ENCODE measurements at regions not wholly inside any gene's neighbourhood (a gene's known extent, or its start where the extent isn't known, plus 50 kb on each side); places are given as distances from the start of the nearest gene placed in this dataset.

DNA sequence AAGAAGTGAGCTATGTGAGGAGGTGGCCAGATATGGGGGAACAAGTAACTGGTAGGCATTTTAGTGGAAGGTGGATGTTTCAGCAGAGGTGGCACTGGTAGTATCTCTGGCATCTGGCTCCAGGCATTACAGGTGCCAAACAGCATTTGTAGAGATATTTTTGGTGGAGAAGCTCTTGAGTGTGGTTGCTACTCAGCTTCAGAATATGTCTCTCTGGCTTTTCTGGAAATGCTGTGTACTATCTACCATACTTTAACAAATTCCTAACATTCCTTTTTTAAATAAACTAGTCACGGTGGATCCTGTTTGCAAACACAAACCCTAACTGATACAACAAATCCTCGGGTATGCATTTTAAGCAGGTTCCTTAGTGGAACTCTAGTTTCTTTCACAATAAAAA is 128.0 kb downstream of the BARX2 start:
- no peaks in the 10 kb centered on the region for H3K4me1 ChIP-seq (ENCODE audit: control insufficient read depth in 2 of 2, insufficient read depth in 2 of 2, low read length in 2 of 2)
- no peak overlapping the region for H3K9ac ChIP-seq (ENCODE audit: low read depth in 1 of 2, low read length in 2 of 2)
- no peaks in the 10 kb centered on the region for H3K36me3 ChIP-seq (ENCODE audit: control insufficient read depth in 2 of 2, insufficient read depth in 2 of 2, low read length in 2 of 2)
- H3K27ac ChIP-seq (ENCODE audit: low read depth in 2 of 2, low read length in 2 of 2) = no peak overlapping the region
- H3K4me3 ChIP-seq (ENCODE audit: low read length in 2 of 2) = no peak overlapping the region
- H3K9me3 ChIP-seq (ENCODE audit: control insufficient read depth in 2 of 2, low read length in 2 of 2) = no peaks in the 10 kb centered on the region
- H3K27me3 ChIP-seq (ENCODE audit: control insufficient read depth in 2 of 2, insufficient read depth in 2 of 2, low read length in 2 of 2) = no peaks in the 10 kb centered on the region

DNA sequence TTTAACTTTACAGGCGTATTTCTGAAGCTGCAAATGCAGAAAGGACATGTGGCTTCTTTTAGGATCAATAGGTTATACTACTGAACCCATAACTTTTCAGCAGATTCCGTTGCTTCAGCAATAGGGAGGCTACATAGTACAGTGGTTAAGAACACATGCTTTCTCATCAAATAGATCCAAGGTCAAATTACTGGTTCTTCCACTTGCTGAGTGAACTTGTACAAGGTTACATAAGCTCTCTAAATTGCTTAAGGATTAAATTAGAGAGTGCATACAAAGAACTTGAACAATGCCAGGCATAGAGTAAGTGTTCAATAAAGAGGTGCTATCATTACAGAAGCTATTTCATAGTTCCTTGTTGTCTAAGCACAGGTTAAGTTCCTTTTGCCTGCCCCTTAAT is 129.6 kb downstream of the BARX2 start:
- H3K4me3 ChIP-seq (ENCODE audit: low read length in 2 of 2) = no peak overlapping the region
- no peaks in the 10 kb centered on the region for H3K4me1 ChIP-seq (ENCODE audit: control insufficient read depth in 2 of 2, insufficient read depth in 2 of 2, low read length in 2 of 2)
- no peak overlapping the region for H3K9ac ChIP-seq (ENCODE audit: low read depth in 1 of 2, low read length in 2 of 2)
- no peaks in the 10 kb centered on the region for H3K36me3 ChIP-seq (ENCODE audit: control insufficient read depth in 2 of 2, insufficient read depth in 2 of 2, low read length in 2 of 2)
- no peak overlapping the region for H3K27ac ChIP-seq (ENCODE audit: low read depth in 2 of 2, low read length in 2 of 2)
- H3K27me3 ChIP-seq (ENCODE audit: control insufficient read depth in 2 of 2, insufficient read depth in 2 of 2, low read length in 2 of 2) = no peaks in the 10 kb centered on the region
- no peaks in the 10 kb centered on the region for H3K9me3 ChIP-seq (ENCODE audit: control insufficient read depth in 2 of 2, low read length in 2 of 2)

DNA sequence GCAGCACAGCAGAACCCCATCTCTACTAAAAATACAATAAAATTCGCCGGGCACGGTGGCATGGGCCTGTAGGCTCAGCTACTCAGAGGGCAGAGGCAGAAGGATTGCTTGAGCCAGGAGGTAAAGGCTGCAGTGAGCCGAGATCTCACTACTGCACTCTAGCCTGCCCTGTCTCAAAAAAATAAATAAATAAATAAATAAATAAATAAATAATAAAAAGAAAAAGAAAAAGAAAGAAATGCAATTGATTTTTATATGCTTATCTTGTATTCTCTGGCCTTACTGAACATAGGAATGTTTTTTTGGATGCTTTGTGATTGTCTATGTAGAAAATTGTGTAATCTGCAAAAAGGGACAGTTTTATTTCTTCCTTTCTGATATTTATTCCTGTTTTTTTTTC is 132.5 kb downstream of the BARX2 start:
- Histone ChIP-seq H3K36me3 (ENCODE audit: control insufficient read depth in 2 of 2, insufficient read depth in 2 of 2, low read length in 2 of 2) (no peaks in the 10 kb centered on the region), H3K27me3 (ENCODE audit: control insufficient read depth in 2 of 2, insufficient read depth in 2 of 2, low read length in 2 of 2) (no peaks in the 10 kb centered on the region), H3K9ac (ENCODE audit: low read depth in 1 of 2, low read length in 2 of 2) (no peak overlapping the region), H3K27ac (ENCODE audit: low read depth in 2 of 2, low read length in 2 of 2) (no peak overlapping the region), H3K4me3 (ENCODE audit: low read length in 2 of 2) (no peak overlapping the region), H3K9me3 (ENCODE audit: control insufficient read depth in 2 of 2, low read length in 2 of 2) (no peaks in the 10 kb centered on the region), H3K4me1 (ENCODE audit: control insufficient read depth in 2 of 2, insufficient read depth in 2 of 2, low read length in 2 of 2) (no peaks in the 10 kb centered on the region)

DNA sequence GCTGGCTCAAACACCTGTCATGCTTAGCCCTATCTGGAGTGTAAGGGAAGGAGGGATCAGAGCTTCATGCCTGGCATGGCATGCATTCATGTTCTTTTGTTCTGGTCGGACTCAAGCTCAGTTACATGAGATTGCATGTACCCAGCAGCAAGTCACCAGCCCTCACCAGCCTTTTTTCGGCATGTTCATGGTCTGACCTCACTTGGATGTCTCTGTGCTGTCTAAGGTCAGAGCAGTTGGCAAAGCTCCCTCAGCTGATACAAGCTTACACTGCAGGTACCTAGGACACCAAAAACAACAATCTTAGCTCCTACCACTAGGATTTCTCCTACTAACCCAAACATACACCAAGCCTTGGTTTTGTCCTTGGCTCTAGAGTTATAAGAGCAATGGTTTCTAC is 152.6 kb downstream of the BARX2 start:
- Histone ChIP-seq H3K9ac (ENCODE audit: low read depth in 1 of 2, low read length in 2 of 2) (no peak overlapping the region), H3K4me1 (ENCODE audit: control insufficient read depth in 2 of 2, insufficient read depth in 2 of 2, low read length in 2 of 2) (no peaks in the 10 kb centered on the region), H3K36me3 (ENCODE audit: control insufficient read depth in 2 of 2, insufficient read depth in 2 of 2, low read length in 2 of 2) (no peaks in the 10 kb centered on the region), H3K27ac (ENCODE audit: low read depth in 2 of 2, low read length in 2 of 2) (no peak overlapping the region), H3K4me3 (ENCODE audit: low read length in 2 of 2) (no peak overlapping the region), H3K27me3 (ENCODE audit: control insufficient read depth in 2 of 2, insufficient read depth in 2 of 2, low read length in 2 of 2) (no peaks in the 10 kb centered on the region), H3K9me3 (ENCODE audit: control insufficient read depth in 2 of 2, low read length in 2 of 2) (no peaks in the 10 kb centered on the region)

DNA sequence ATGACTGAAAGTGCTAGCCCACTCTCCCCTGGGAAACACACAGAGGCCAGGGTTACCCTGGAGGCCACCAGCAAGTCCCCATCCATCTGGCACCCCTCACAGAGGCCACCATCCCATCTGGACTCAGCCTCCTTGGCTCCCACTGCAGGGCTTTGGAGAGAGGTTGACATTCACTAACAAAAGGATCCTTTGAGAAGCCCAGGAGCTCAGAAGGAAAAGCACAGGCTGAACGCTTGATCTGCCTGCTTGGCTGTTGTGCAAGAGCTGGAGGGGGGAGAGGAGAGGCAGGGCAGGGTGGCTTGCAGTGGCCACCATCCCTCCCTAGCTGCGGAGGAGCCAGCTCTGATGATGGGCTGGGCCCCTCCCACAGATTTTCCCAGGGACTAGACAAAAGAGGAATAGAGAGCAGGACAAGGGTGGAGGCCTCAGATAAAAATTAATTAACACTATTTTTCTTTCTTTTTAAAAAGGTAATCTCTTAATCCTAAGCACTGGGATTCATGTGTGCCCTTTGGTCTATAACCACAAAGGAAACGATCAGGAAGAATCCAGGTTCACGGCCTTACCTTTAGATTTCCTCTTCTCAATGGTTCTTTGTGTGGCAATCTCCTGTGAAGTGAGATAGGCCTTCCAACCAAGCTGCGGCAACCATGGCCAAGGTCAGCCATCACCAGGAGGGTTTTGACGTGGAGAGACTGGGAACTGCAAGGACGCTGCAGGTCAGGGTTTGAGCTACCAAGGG is 154.7 kb downstream of the BARX2 start:
- Histone ChIP-seq H3K27me3 (ENCODE audit: control insufficient read depth in 2 of 2, insufficient read depth in 2 of 2, low read length in 2 of 2) (no peaks in the 10 kb centered on the region), H3K36me3 (ENCODE audit: control insufficient read depth in 2 of 2, insufficient read depth in 2 of 2, low read length in 2 of 2) (no peaks in the 10 kb centered on the region), H3K9me3 (ENCODE audit: control insufficient read depth in 2 of 2, low read length in 2 of 2) (no peaks in the 10 kb centered on the region), H3K9ac (ENCODE audit: low read depth in 1 of 2, low read length in 2 of 2) (no peak overlapping the region), H3K4me3 (ENCODE audit: low read length in 2 of 2) (no peak overlapping the region), H3K27ac (ENCODE audit: low read depth in 2 of 2, low read length in 2 of 2) (no peak overlapping the region), H3K4me1 (ENCODE audit: control insufficient read depth in 2 of 2, insufficient read depth in 2 of 2, low read length in 2 of 2) (no peaks in the 10 kb centered on the region)

DNA sequence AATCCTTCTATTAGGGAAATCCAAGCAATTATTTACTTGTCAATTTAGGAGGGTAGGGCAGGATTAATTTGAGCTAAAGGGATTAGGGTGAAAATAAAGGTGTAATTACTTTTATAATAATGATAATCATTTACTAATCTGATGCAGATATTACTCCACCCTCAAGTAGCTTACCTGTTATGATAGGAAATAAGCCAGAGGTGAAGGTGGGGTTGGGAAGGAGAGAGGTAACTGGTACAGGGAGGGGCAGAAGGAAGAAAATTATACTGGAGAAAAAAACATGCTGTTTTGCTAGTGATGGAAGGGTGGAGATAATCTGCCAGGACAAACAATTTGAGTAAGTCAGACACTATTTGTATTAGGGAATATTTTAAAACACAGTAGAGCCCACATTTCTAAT is 157.7 kb downstream of the BARX2 start:
- Histone ChIP-seq H3K4me3 (ENCODE audit: low read length in 2 of 2) (no peak overlapping the region), H3K9me3 (ENCODE audit: control insufficient read depth in 2 of 2, low read length in 2 of 2) (peaks cover 3% of the 10 kb centered on the region in 2 donors), H3K36me3 (ENCODE audit: control insufficient read depth in 2 of 2, insufficient read depth in 2 of 2, low read length in 2 of 2) (no peaks in the 10 kb centered on the region), H3K27me3 (ENCODE audit: control insufficient read depth in 2 of 2, insufficient read depth in 2 of 2, low read length in 2 of 2) (no peaks in the 10 kb centered on the region), H3K27ac (ENCODE audit: low read depth in 2 of 2, low read length in 2 of 2) (no peak overlapping the region), H3K9ac (ENCODE audit: low read depth in 1 of 2, low read length in 2 of 2) (no peak overlapping the region), H3K4me1 (ENCODE audit: control insufficient read depth in 2 of 2, insufficient read depth in 2 of 2, low read length in 2 of 2) (no peaks in the 10 kb centered on the region)

DNA sequence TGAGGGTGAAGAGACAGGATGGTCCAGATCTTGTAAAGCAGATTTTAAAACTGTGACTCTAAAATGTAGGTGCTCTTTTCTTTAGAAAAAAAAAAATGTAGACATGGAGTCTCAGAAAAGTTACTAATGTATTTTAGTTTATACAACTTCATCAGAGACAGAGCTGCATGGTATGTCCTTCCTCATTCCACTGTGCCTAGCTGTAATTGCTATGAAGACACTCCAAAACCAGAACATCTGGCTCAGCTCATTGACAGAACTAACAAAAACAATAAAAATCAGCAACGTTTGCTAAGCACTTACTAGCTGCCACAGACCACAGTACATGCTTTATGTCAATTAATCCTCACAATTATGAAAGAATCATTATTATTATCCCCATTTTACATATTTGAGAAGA is 160.7 kb downstream of the BARX2 start:
- Histone ChIP-seq H3K9ac (ENCODE audit: low read depth in 1 of 2, low read length in 2 of 2) (no peak overlapping the region), H3K36me3 (ENCODE audit: control insufficient read depth in 2 of 2, insufficient read depth in 2 of 2, low read length in 2 of 2) (no peaks in the 10 kb centered on the region), H3K9me3 (ENCODE audit: control insufficient read depth in 2 of 2, low read length in 2 of 2) (peaks cover 3% of the 10 kb centered on the region in 2 donors), H3K4me3 (ENCODE audit: low read length in 2 of 2) (no peak overlapping the region), H3K27ac (ENCODE audit: low read depth in 2 of 2, low read length in 2 of 2) (no peak overlapping the region), H3K27me3 (ENCODE audit: control insufficient read depth in 2 of 2, insufficient read depth in 2 of 2, low read length in 2 of 2) (no peaks in the 10 kb centered on the region), H3K4me1 (ENCODE audit: control insufficient read depth in 2 of 2, insufficient read depth in 2 of 2, low read length in 2 of 2) (no peaks in the 10 kb centered on the region)

DNA sequence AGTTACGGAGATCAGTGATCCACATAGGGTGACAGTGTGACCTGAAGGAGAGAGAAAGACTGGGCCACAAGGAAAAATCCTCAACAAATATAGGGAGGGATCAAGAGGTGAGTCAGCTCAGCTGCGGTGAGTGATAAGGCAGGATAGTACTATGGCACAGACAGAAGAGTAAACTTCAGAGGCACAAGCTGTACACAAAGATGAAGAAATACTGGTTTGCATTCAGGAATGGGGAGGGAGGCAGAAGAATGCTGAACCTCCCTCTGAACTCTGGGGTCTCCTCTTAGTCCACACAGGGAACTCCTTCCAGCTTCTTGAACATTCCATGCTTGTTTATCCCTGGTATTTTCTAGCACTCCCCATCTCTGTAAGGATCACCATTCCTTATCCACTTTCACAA is 162.7 kb downstream of the BARX2 start:
- no peaks in the 10 kb centered on the region for H3K36me3 ChIP-seq (ENCODE audit: control insufficient read depth in 2 of 2, insufficient read depth in 2 of 2, low read length in 2 of 2)
- peaks cover 3% of the 10 kb centered on the region in 2 donors for H3K9me3 ChIP-seq (ENCODE audit: control insufficient read depth in 2 of 2, low read length in 2 of 2)
- H3K9ac ChIP-seq (ENCODE audit: low read depth in 1 of 2, low read length in 2 of 2) = no peak overlapping the region

DNA sequence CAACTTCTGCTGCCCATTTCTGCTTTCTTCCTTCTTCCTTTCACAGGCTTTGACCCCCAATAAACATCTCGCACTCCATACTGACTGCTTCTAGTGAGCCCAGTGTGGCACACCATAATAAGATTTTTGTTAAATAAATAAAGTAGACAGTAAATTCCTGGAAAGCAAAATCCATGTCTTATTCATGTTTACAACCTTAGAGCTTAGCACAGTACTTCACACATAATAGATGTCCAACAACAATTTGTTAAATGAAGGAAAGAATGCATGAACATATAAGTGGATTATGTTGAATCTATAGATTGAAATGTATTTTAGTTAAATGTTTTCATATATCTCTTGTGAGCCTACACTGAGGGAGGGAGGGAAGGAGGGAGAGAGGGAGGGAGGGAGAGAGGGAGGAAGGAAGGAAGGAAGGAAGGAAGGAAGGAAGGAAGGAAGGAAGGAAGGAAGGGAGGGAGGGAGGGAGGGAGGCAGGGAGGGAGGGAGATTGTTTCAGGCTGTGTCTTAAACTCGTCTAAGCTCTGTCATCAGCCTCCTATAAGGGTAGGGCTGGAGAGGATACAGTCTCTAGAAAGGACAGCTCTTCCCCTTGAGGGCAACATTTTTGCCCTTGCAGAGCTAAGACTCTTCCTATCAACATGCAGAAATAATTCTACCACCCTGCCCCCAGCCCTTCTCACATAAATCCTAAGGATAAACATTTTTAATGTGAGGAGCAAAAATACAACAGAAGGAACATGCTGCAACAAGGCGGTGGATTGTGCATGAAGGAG is 168.1 kb downstream of the BARX2 start:
- H3K36me3 ChIP-seq (ENCODE audit: control insufficient read depth in 2 of 2, insufficient read depth in 2 of 2, low read length in 2 of 2) = no peaks in the 10 kb centered on the region
- H3K27me3 ChIP-seq (ENCODE audit: control insufficient read depth in 2 of 2, insufficient read depth in 2 of 2, low read length in 2 of 2) = no peaks in the 10 kb centered on the region
- H3K9me3 ChIP-seq (ENCODE audit: control insufficient read depth in 2 of 2, low read length in 2 of 2) = no peaks in the 10 kb centered on the region
- no peak overlapping the region for H3K27ac ChIP-seq (ENCODE audit: low read depth in 2 of 2, low read length in 2 of 2)
- no peak overlapping the region for H3K9ac ChIP-seq (ENCODE audit: low read depth in 1 of 2, low read length in 2 of 2)
- no peak overlapping the region for H3K4me3 ChIP-seq (ENCODE audit: low read length in 2 of 2)
- no peaks in the 10 kb centered on the region for H3K4me1 ChIP-seq (ENCODE audit: control insufficient read depth in 2 of 2, insufficient read depth in 2 of 2, low read length in 2 of 2)

More for the DNA sequence above, 162.7 kb downstream of the BARX2 start:
- no peak overlapping the region for H3K27ac ChIP-seq (ENCODE audit: low read depth in 2 of 2, low read length in 2 of 2)
- H3K27me3 ChIP-seq (ENCODE audit: control insufficient read depth in 2 of 2, insufficient read depth in 2 of 2, low read length in 2 of 2) = no peaks in the 10 kb centered on the region
- H3K4me3 ChIP-seq (ENCODE audit: low read length in 2 of 2) = no peak overlapping the region
- H3K4me1 ChIP-seq (ENCODE audit: control insufficient read depth in 2 of 2, insufficient read depth in 2 of 2, low read length in 2 of 2) = no peaks in the 10 kb centered on the region

DNA sequence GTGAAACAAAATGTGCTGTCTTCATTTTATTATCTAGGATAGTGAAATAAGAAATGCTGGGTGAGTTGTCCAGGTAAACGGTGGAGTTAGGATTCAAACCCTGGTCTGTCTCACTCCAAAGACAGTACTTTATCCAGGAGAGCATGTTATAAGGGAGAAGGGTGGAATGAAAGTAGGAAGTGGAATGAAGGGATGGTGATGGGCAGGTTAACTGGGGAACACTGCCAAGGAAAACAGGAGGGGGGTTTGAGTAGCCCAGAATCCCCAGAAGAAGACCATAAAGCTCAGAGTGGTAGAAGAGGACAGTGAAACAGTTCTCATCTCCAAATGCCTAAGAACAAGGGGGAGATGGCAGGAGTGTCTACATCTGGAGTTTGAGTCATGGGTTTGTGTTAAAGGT is 169.0 kb downstream of the BARX2 start:
- no peak overlapping the region for H3K9ac ChIP-seq (ENCODE audit: low read depth in 1 of 2, low read length in 2 of 2)
- no peak overlapping the region for H3K4me3 ChIP-seq (ENCODE audit: low read length in 2 of 2)
- no peaks in the 10 kb centered on the region for H3K27me3 ChIP-seq (ENCODE audit: control insufficient read depth in 2 of 2, insufficient read depth in 2 of 2, low read length in 2 of 2)
- H3K9me3 ChIP-seq (ENCODE audit: control insufficient read depth in 2 of 2, low read length in 2 of 2) = no peaks in the 10 kb centered on the region
- no peaks in the 10 kb centered on the region for H3K36me3 ChIP-seq (ENCODE audit: control insufficient read depth in 2 of 2, insufficient read depth in 2 of 2, low read length in 2 of 2)
- no peak overlapping the region for H3K27ac ChIP-seq (ENCODE audit: low read depth in 2 of 2, low read length in 2 of 2)
- H3K4me1 ChIP-seq (ENCODE audit: control insufficient read depth in 2 of 2, insufficient read depth in 2 of 2, low read length in 2 of 2) = no peaks in the 10 kb centered on the region

Measured in mucosa of rectum (tissue), 2 donors.